ENCODE measurements at regions not wholly inside any gene's neighbourhood (a gene's known extent, or its start where the extent isn't known, plus 50 kb on each side); places are given as distances from the start of the nearest gene placed in this dataset.
A peak's percentile ranks its signal among the peaks of the same experiment; 100 is the strongest.
"Not testable (repeated sequence)": the region's sequence is repeated elsewhere in the genome, so short reads cannot be mapped to it uniquely, and the experiment has no call there.

- no peak for DNase-seq
Observed at GRCh38 chr13:50521006-50521830, 322.3 kb downstream of the DLEU7 start.

- no peak for DNase-seq
Observed at GRCh38 chr13:50521831-50522149, 321.7 kb downstream of the DLEU7 start.

- no peak for DNase-seq
Observed at GRCh38 chr13:50522506-50522905, 321.0 kb downstream of the DLEU7 start.

GRCh38 chr13:50523307-50523706 lies 320.2 kb downstream of the DLEU7 start:
- no peak for DNase-seq

GRCh38 chr13:50524560-50524959 lies 318.9 kb downstream of the DLEU7 start:
- DNase-seq, result no peak

GRCh38 chr13:50526661-50527071 lies 316.8 kb downstream of the DLEU7 start:
- no peak for DNase-seq

GRCh38 chr13:50527188-50527587 lies 316.3 kb downstream of the DLEU7 start:
- DNase-seq, result peak in 2 of 56 donors; percentile 5 to 7

- peak in 1 of 56 donors; percentile 23 for DNase-seq
Observed at GRCh38 chr13:50527612-50528509, 315.6 kb downstream of the DLEU7 start.

- DNase-seq, result peak in 48 of 56 donors; percentile 10 to 77 (median 52)
Observed at GRCh38 chr13:50529154-50529882, 314.2 kb downstream of the DLEU7 start.

- DNase-seq, result no peak
Observed at GRCh38 chr13:50531917-50532899, 311.3 kb downstream of the DLEU7 start.

- no peak for DNase-seq
Observed at GRCh38 chr13:50535050-50535449, 308.4 kb downstream of the DLEU7 start.

GRCh38 chr13:50537029-50537428 lies 306.5 kb downstream of the DLEU7 start:
- no peak for DNase-seq

- no peak for DNase-seq
Observed at GRCh38 chr13:50539791-50540530, 303.5 kb downstream of the DLEU7 start.

- DNase-seq, result no peak
Observed at GRCh38 chr13:50543141-50543540, 300.4 kb downstream of the DLEU7 start.

- DNase-seq, result peak in 3 of 56 donors; percentile 8 to 29 (median 17)
Observed at GRCh38 chr13:50543782-50544181, 299.7 kb downstream of the DLEU7 start.

- no peak for DNase-seq
Observed at GRCh38 chr13:50544211-50544610, 299.3 kb downstream of the DLEU7 start.

- not testable (repeated sequence) for DNase-seq
Observed at GRCh38 chr13:50547175-50547574, 296.3 kb downstream of the DLEU7 start.

GRCh38 chr13:50548586-50548985 lies 294.9 kb downstream of the DLEU7 start:
- DNase-seq, result no peak

GRCh38 chr13:50549221-50549942 lies 294.1 kb downstream of the DLEU7 start:
- no peak for DNase-seq
